K562 (cell line): ENCODE measurements at regions not wholly inside any gene's neighbourhood (a gene's known extent, or its start where the extent isn't known, plus 50 kb on each side); places are given as distances from the start of the nearest gene placed in this dataset.

Experiments
- BCLAF1 ChIP-seq, 2 experiments: fragments of 450-650 bp in 1 of 2; IDR thresholded peaks; 2 replicates each; pipeline ENCODE4 v1.6.1; 2011 to 2017; ENCODE audit warnings: low read depth in 2 of 2, antibody characterized with exemption in 1 of 2, borderline replicate concordance in 1 of 2, low read length in 1 of 2, mild to moderate bottlenecking in 1 of 2, mixed read lengths in 1 of 2; ENCODE audit not compliant: control insufficient read depth in 1 of 2
- CHAMP1 ChIP-seq: fragments of 450-650 bp; IDR thresholded peaks from 2 replicates; pipeline ENCODE4 v1.6.1; 2016; ENCODE audit warnings: mild to moderate bottlenecking
- DLX4 ChIP-seq: fragments of 250-450 bp; sonication (Bioruptor Pico); IDR thresholded peaks from 2 replicates; pipeline ENCODE4 v1.6.1; 2021; ENCODE audit warnings: mild to moderate bottlenecking
- FUS ChIP-seq: fragments of 200-400 bp; formaldehyde crosslinking; optimal IDR thresholded peaks from 2 replicates; pipeline ENCODE3; 2017; ENCODE audit warnings: low read depth, low read length
- HNRNPL ChIP-seq: fragments of 200-400 bp; formaldehyde crosslinking; IDR thresholded peaks from 2 replicates; pipeline ENCODE4 v1.6.1; 2017; ENCODE audit warnings: low read depth, mild to moderate bottlenecking, low read length
- MTA2 ChIP-seq: fragments of 450-650 bp; IDR thresholded peaks from 2 replicates; pipeline ENCODE4 v1.6.1; 2016; ENCODE audit warnings: low read depth
- NFRKB ChIP-seq: fragments of 450-650 bp; IDR thresholded peaks from 2 replicates; pipeline ENCODE4 v1.6.1; 2016; ENCODE audit warnings: low read depth
- NONO ChIP-seq, 2 experiments: fragments of 200-400 bp in 1 of 2; fragments of 450-650 bp in 1 of 2; formaldehyde crosslinking in 1 of 2; IDR thresholded peaks; 2 replicates each; pipeline ENCODE4 v1.6.1; 2017; ENCODE audit warnings: low read depth in 2 of 2, mild to moderate bottlenecking in 2 of 2, moderate library complexity in 2 of 2, low read length in 1 of 2
- POLR2AphosphoS5 ChIP-seq: IDR thresholded peaks from 2 replicates; pipeline ENCODE4 v1.6.1; 2011; ENCODE audit warnings: mild to moderate bottlenecking, low read depth, low read length, moderate library complexity; ENCODE audit not compliant: control insufficient read depth, insufficient read depth
- SAFB ChIP-seq: fragments of 200-400 bp; formaldehyde crosslinking; IDR thresholded peaks from 2 replicates; pipeline ENCODE4 v1.6.1; 2017; ENCODE audit warnings: low read depth, low read length, borderline replicate concordance
- SMARCA4 ChIP-seq: fragments of 450-650 bp; IDR thresholded peaks from 2 replicates; pipeline ENCODE4 v1.6.1; 2016
- STAT5B ChIP-seq: fragments of 250-450 bp; sonication (Bioruptor Pico); IDR thresholded peaks from 2 replicates; pipeline ENCODE4 v1.8.0; 2021; ENCODE audit warnings: mild to moderate bottlenecking, inconsistent platforms
- TAF7 ChIP-seq: fragments of 450-650 bp; IDR thresholded peaks from 2 replicates; pipeline ENCODE4 v1.6.1; 2016; ENCODE audit warnings: missing genetic modification characterization, missing compliant biosample characterization
- TBP ChIP-seq: optimal IDR thresholded peaks from 2 replicates; pipeline ENCODE3; 2011; ENCODE audit warnings: low read depth, low read length, improper control_type of control experiment
- XRCC5 ChIP-seq: fragments of 200-400 bp; formaldehyde crosslinking; IDR thresholded peaks from 2 replicates; pipeline ENCODE4 v1.6.1; 2017; ENCODE audit warnings: low read depth, mild to moderate bottlenecking, low read length
- ZNF23 ChIP-seq: fragments of 250-450 bp; sonication (Bioruptor Pico); IDR thresholded peaks from 2 replicates; pipeline ENCODE4 v1.4.0; 2020; ENCODE audit warnings: mild to moderate bottlenecking
- ZNF507 ChIP-seq: conservative IDR thresholded peaks from 2 replicates; pipeline ENCODE4 v1.6.1; 2017; ENCODE audit warnings: missing genetic modification characterization, missing compliant biosample characterization
- ZNF695 ChIP-seq: fragments of 450-650 bp; formaldehyde crosslinking; IDR thresholded peaks from 2 replicates; pipeline ENCODE4 v1.4.0; 2020; ENCODE audit warnings: mild to moderate bottlenecking, moderate library complexity
- TF ChIP-seq, protein P1 (sequence below): fragments of 250-450 bp; sonication (Bioruptor Pico); IDR thresholded peaks from 2 replicates; pipeline ENCODE4 v1.8.0; 2021; ENCODE audit warnings: moderate library complexity, mild to moderate bottlenecking, inconsistent platforms

DNA sequence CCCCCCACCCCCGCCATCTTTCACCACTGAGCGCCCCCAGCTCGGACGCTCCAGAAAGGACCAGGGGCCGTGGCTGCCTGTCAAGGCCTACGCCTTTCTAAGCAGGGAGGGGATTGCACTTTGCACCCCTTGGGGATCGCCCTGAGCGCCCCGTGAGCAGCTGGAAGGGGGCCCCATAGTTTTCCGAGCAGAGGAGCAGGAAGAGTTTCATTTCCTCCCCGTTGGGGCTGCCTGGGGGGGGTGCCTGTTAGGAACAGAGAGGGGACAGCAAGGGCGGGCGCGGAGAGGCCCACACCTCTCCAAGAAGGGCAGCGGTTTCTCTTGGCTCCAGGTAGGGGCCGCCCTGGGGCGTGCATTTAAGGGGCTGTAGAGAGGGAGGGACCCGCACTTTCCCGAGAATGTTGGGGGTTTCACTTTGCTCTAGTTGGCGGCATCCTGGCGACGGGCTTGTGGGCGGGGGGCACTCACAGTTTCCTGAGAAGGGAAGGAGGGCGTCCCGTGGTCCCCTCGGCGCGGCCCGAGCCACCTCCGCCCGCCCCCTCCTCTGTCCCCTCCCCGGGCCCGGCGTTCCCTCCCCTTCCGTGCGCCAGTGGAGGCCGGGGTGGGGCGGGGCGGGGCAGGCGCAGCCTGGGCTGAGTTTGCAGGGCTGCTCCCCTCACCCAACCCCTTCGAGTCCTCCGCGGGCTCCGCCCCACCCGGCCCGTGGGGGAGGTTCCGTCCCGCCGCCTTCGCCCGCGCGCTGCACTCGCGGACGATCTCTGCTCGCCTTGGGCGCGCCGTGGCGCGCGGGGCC is 82.3 kb upstream of the CD99 start (continued):
- TF ChIP-seq STAT5B (CRISPR knock-in tag), result no peak
- no peak for TF ChIP-seq FUS
- no peak for TF ChIP-seq NFRKB
- TF ChIP-seq CHAMP1, result no peak
- no peak for TF ChIP-seq MTA2
- no peak for TF ChIP-seq ZNF23 (CRISPR knock-in tag)
- TF ChIP-seq ZNF507 (tag), result no peak
- peak; percentile 72; the same call in 1 of the 2 replicates for TF ChIP-seq HNRNPL
- no peak for TF ChIP-seq SMARCA4
- TF ChIP-seq DLX4 (CRISPR knock-in tag), result no peak
- TF ChIP-seq, protein P1, sequence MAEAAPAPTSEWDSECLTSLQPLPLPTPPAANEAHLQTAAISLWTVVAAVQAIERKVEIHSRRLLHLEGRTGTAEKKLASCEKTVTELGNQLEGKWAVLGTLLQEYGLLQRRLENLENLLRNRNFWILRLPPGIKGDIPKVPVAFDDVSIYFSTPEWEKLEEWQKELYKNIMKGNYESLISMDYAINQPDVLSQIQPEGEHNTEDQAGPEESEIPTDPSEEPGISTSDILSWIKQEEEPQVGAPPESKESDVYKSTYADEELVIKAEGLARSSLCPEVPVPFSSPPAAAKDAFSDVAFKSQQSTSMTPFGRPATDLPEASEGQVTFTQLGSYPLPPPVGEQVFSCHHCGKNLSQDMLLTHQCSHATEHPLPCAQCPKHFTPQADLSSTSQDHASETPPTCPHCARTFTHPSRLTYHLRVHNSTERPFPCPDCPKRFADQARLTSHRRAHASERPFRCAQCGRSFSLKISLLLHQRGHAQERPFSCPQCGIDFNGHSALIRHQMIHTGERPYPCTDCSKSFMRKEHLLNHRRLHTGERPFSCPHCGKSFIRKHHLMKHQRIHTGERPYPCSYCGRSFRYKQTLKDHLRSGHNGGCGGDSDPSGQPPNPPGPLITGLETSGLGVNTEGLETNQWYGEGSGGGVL (CRISPR knock-in tag), result no peak
- TF ChIP-seq NONO (IDR thresholded peaks at IDR 0.05; ENCODE audit: low read depth in 2 of 2, low read length in 1 of 2), result no peak
- TF ChIP-seq TAF7 (tag), result no peak
- TF ChIP-seq BCLAF1 (IDR thresholded peaks at IDR 0.05; ENCODE audit: borderline replicate concordance in 1 of 2, control insufficient read depth in 1 of 2, low read depth in 2 of 2, low read length in 1 of 2), result no peak
- TF ChIP-seq ZNF695 (CRISPR knock-in tag), result no peak
- TF ChIP-seq SAFB, result peak; percentile 68
- TF ChIP-seq XRCC5, result no peak
- TF ChIP-seq TBP, result peak; percentile 43
- 0 out of 2 replicates have a peak, but pooled peaks have one; percentile 29 for TF ChIP-seq POLR2AphosphoS5
